ENCODE measurements at regions not wholly inside any gene's neighbourhood (a gene's known extent, or its start where the extent isn't known, plus 50 kb on each side); places are given as distances from the start of the nearest gene placed in this dataset.

- TF ChIP-seq CTCF (IDR thresholded peaks at IDR 0.05; ENCODE audit: control extremely low read depth, extremely low read depth), result no peak
- no peaks in the 10 kb centered on the region for H3K27me3 ChIP-seq (ENCODE audit: control insufficient read depth in 3 of 3, insufficient read depth in 3 of 3, low read length in 2 of 3)
- no peak overlapping the region for H3K9ac ChIP-seq (ENCODE audit: insufficient read depth in 1 of 2, low read length in 2 of 2)
- ATAC-seq (ENCODE audit: insufficient read depth, low FRiP score), result no peak
- H3K27ac ChIP-seq (ENCODE audit: low read depth in 1 of 2, low read length in 1 of 2), result no peak overlapping the region
- peak in 2 of 3 donors; percentile 12 to 33 for DNase-seq
- no peak overlapping the region for H3K4me3 ChIP-seq
- 42 to 73% methylated on average over 2 of the region's 2 CpGs for WGBS, 2 donors
- H3K36me3 ChIP-seq (ENCODE audit: control insufficient read depth in 4 of 4, insufficient read depth in 4 of 4, low read length in 4 of 4), result no peaks in the 10 kb centered on the region
- H3K9me3 ChIP-seq (ENCODE audit: control insufficient read depth in 4 of 4, insufficient read depth in 3 of 4, low read length in 3 of 4), result peaks cover 0 to 3% (median 0%) of the 10 kb centered on the region in 4 donors
- no peaks in the 10 kb centered on the region for H3K4me1 ChIP-seq (ENCODE audit: control insufficient read depth in 5 of 5, insufficient read depth in 5 of 5, low read length in 5 of 5)
Observed at GRCh38 chr11:82288471-82288870, 445.2 kb downstream of the FAM181B start.

GRCh38 chr11:82270870-82271269 is 462.8 kb downstream of the FAM181B start:
- no peak overlapping the region for H3K27ac ChIP-seq (ENCODE audit: low read depth in 1 of 2, low read length in 1 of 2)
- no peak overlapping the region for H3K9ac ChIP-seq (ENCODE audit: insufficient read depth in 1 of 2, low read length in 2 of 2)
- DNase-seq (no peak), ATAC-seq (ENCODE audit: insufficient read depth, low FRiP score) (no peak)
- no peaks in the 10 kb centered on the region for H3K36me3 ChIP-seq (ENCODE audit: control insufficient read depth in 4 of 4, insufficient read depth in 4 of 4, low read length in 4 of 4)
- H3K9me3 ChIP-seq (ENCODE audit: control insufficient read depth in 4 of 4, insufficient read depth in 3 of 4, low read length in 3 of 4), result no peaks in the 10 kb centered on the region
- H3K4me3 ChIP-seq, result no peak overlapping the region
- no peaks in the 10 kb centered on the region for H3K4me1 ChIP-seq (ENCODE audit: control insufficient read depth in 5 of 5, insufficient read depth in 5 of 5, low read length in 5 of 5)
- TF ChIP-seq CTCF (IDR thresholded peaks at IDR 0.05; ENCODE audit: control extremely low read depth, extremely low read depth), result no peak
- 95 to 100% methylated on average over 1 of the region's 1 CpG for WGBS, 2 donors
- H3K27me3 ChIP-seq (ENCODE audit: control insufficient read depth in 3 of 3, insufficient read depth in 3 of 3, low read length in 2 of 3), result no peaks in the 10 kb centered on the region

- Histone ChIP-seq H3K36me3 (ENCODE audit: control insufficient read depth in 4 of 4, insufficient read depth in 4 of 4, low read length in 4 of 4) (no peaks in the 10 kb centered on the region), H3K27me3 (ENCODE audit: control insufficient read depth in 3 of 3, insufficient read depth in 3 of 3, low read length in 2 of 3) (no peaks in the 10 kb centered on the region), H3K9ac (ENCODE audit: insufficient read depth in 1 of 2, low read length in 2 of 2) (no peak overlapping the region), H3K4me3 (no peak overlapping the region), H3K4me1 (ENCODE audit: control insufficient read depth in 5 of 5, insufficient read depth in 5 of 5, low read length in 5 of 5) (no peaks in the 10 kb centered on the region), H3K27ac (ENCODE audit: low read depth in 1 of 2, low read length in 1 of 2) (no peak overlapping the region), H3K9me3 (ENCODE audit: control insufficient read depth in 4 of 4, insufficient read depth in 3 of 4, low read length in 3 of 4) (no peaks in the 10 kb centered on the region)
- TF ChIP-seq CTCF (IDR thresholded peaks at IDR 0.05; ENCODE audit: control extremely low read depth, extremely low read depth), result no peak
- WGBS, 2 donors, result 62 to 68% methylated on average over 6 of the region's 6 CpGs
- ATAC-seq (ENCODE audit: insufficient read depth, low FRiP score) (no peak), DNase-seq (no peak)
Observed at GRCh38 chr11:82268627-82269026, 465.0 kb downstream of the FAM181B start.

- Histone ChIP-seq H3K27me3 (ENCODE audit: control insufficient read depth in 3 of 3, insufficient read depth in 3 of 3, low read length in 2 of 3) (no peaks in the 10 kb centered on the region), H3K4me1 (ENCODE audit: control insufficient read depth in 5 of 5, insufficient read depth in 5 of 5, low read length in 5 of 5) (no peaks in the 10 kb centered on the region), H3K9me3 (ENCODE audit: control insufficient read depth in 4 of 4, insufficient read depth in 3 of 4, low read length in 3 of 4) (no peaks in the 10 kb centered on the region), H3K4me3 (no peak overlapping the region), H3K36me3 (ENCODE audit: control insufficient read depth in 4 of 4, insufficient read depth in 4 of 4, low read length in 4 of 4) (no peaks in the 10 kb centered on the region), H3K27ac (ENCODE audit: low read depth in 1 of 2, low read length in 1 of 2) (no peak overlapping the region), H3K9ac (ENCODE audit: insufficient read depth in 1 of 2, low read length in 2 of 2) (no peak overlapping the region)
- no peak for ATAC-seq (ENCODE audit: insufficient read depth, low FRiP score)
- WGBS, 2 donors, result 88 to 91% methylated on average over 3 of the region's 3 CpGs
- DNase-seq, result no peak
- no peak for TF ChIP-seq CTCF (IDR thresholded peaks at IDR 0.05; ENCODE audit: control extremely low read depth, extremely low read depth)
Observed at GRCh38 chr11:82267186-82267585, 466.5 kb downstream of the FAM181B start.

Data from lung (tissue), 11 donors.